Loucy (cell line): ENCODE measurements at regions not wholly inside any gene's neighbourhood (a gene's known extent, or its start where the extent isn't known, plus 50 kb on each side); places are given as distances from the start of the nearest gene placed in this dataset.

Experiments
- H2AFZ ChIP-seq: fragments of 200-600 bp; sonication (generic); 2 replicates; pipeline ENCODE4 v1.6.0; 2016; ENCODE audit warnings: antibody characterized with exemption, mild to moderate bottlenecking, low read length, moderate library complexity
- H3F3A ChIP-seq: fragments of 200-600 bp; 2 replicates; pipeline ENCODE4 v1.6.0; 2016; ENCODE audit warnings: antibody characterized with exemption, low read depth, mild to moderate bottlenecking
- H3K27me3 ChIP-seq: fragments of 200-600 bp; sonication (generic); 2 replicates; pipeline ENCODE4 v1.6.1; 2014; ENCODE audit warnings: low read length, mild to moderate bottlenecking; ENCODE audit not compliant: insufficient read depth, poor library complexity, severe bottlenecking
- H3K36me3 ChIP-seq: fragments of 200-600 bp; sonication (generic); 2 replicates; pipeline ENCODE4 v1.6.1; 2016; ENCODE audit warnings: low read length; ENCODE audit not compliant: insufficient read depth
- H3K4me1 ChIP-seq: fragments of 200-600 bp; sonication (generic); 2 replicates; pipeline ENCODE4 v1.5.1; 2014; ENCODE audit warnings: low read length, mild to moderate bottlenecking; ENCODE audit not compliant: insufficient read depth, poor library complexity, severe bottlenecking
- H3K4me2 ChIP-seq: fragments of 200-600 bp; sonication (generic); 2 replicates; pipeline ENCODE4 v1.6.0; 2014; ENCODE audit warnings: antibody characterized with exemption, low read length, low read depth, mild to moderate bottlenecking; ENCODE audit not compliant: poor library complexity, severe bottlenecking
- H3K4me3 ChIP-seq: fragments of 200-600 bp; sonication (generic); 2 replicates; pipeline ENCODE4 v1.5.1; 2014; ENCODE audit warnings: low read length, mild to moderate bottlenecking, mixed read lengths; ENCODE audit not compliant: poor library complexity, severe bottlenecking
- H3K79me2 ChIP-seq: fragments of 200-600 bp; sonication (generic); 2 replicates; pipeline ENCODE4 v1.6.1; 2014; ENCODE audit warnings: low read length; ENCODE audit not compliant: insufficient read depth
- H3K9ac ChIP-seq: fragments of 200-600 bp; sonication (generic); 2 replicates; pipeline ENCODE4 v1.6.0; 2014; ENCODE audit warnings: mild to moderate bottlenecking, low read depth, low read length, moderate library complexity; ENCODE audit not compliant: poor library complexity, severe bottlenecking
- H3K9me2 ChIP-seq: fragments of 200-600 bp; sonication (generic); replicated peaks from 2 replicates; pipeline ENCODE4 v1.6.1; 2016; ENCODE audit warnings: low read depth, low read length, mixed read lengths
- H3K9me3 ChIP-seq: fragments of 200-600 bp; sonication (generic); 2 replicates; pipeline ENCODE4 v1.6.1; 2014; ENCODE audit warnings: mild to moderate bottlenecking, antibody characterized with exemption, low read length, low read depth; ENCODE audit not compliant: insufficient read depth
- H4K20me1 ChIP-seq: fragments of 200-600 bp; sonication (generic); 2 replicates; pipeline ENCODE4 v1.6.0; 2014; ENCODE audit warnings: antibody characterized with exemption, low read length, mild to moderate bottlenecking; ENCODE audit not compliant: insufficient read depth, poor library complexity, severe bottlenecking
- EZH2phosphoT487 ChIP-seq: fragments of 200-600 bp; IDR thresholded peaks from 2 replicates; pipeline ENCODE4 v1.6.1; 2018; ENCODE audit warnings: antibody characterized with exemption, mild to moderate bottlenecking, moderate library complexity, borderline replicate concordance
- TF ChIP-seq, protein P1 (sequence below): fragments of 200-600 bp; sonication (generic); conservative IDR thresholded peaks from 2 replicates; pipeline ENCODE4 v1.5.1; 2014; ENCODE audit warnings: mild to moderate bottlenecking, antibody characterized with exemption, low read length

DNA sequence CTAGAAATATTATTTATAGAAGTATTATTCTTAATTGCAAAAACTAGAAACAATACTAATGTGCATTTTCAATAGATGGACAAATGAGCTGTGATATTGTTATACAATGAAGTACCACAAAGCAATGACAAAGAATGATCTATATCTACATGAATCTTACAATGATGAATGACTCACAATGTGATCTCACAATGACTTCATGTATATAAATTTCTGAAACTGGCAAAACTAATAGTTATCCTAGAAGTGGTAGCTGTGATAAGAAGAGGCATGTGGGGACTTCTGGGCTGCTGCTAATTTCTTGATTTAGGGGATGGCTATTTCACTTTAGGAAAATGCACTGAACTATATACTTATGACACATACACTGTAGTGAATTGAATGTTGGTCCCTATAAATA is 396.0 kb upstream of the ZNF608 start:
- TF ChIP-seq, protein P1, sequence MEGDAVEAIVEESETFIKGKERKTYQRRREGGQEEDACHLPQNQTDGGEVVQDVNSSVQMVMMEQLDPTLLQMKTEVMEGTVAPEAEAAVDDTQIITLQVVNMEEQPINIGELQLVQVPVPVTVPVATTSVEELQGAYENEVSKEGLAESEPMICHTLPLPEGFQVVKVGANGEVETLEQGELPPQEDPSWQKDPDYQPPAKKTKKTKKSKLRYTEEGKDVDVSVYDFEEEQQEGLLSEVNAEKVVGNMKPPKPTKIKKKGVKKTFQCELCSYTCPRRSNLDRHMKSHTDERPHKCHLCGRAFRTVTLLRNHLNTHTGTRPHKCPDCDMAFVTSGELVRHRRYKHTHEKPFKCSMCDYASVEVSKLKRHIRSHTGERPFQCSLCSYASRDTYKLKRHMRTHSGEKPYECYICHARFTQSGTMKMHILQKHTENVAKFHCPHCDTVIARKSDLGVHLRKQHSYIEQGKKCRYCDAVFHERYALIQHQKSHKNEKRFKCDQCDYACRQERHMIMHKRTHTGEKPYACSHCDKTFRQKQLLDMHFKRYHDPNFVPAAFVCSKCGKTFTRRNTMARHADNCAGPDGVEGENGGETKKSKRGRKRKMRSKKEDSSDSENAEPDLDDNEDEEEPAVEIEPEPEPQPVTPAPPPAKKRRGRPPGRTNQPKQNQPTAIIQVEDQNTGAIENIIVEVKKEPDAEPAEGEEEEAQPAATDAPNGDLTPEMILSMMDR: no peak
- no peak for TF ChIP-seq EZH2phosphoT487
- no peak overlapping the region for H2AFZ ChIP-seq
- no peaks in the 10 kb centered on the region for H3F3A ChIP-seq

DNA sequence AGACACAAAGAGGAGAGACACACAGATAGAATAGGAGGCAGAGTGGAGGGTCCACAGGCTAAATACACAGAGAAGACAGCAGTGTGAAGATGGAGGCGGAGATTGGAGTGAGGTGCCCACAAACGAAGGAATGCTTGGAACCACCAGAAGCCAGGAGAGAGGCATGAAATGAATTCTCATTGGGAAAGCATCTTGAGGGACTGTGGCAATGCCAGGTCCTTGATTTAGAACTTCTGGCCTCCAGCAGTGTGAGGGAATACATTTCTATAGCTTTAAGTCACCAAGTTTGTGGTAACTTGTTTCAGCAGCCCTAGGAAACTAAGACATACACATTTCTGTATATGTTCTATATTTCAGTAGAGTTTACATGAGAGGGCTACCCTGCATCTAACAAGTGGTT is 396.6 kb upstream of the ZNF608 start:
- H4K20me1 ChIP-seq: no peaks in the 10 kb centered on the region
- TF ChIP-seq, protein P1: no peak
- TF ChIP-seq EZH2phosphoT487: no peak
- no peaks in the 10 kb centered on the region for H3K9me3 ChIP-seq
- no peak overlapping the region for H2AFZ ChIP-seq
- no peaks in the 10 kb centered on the region for H3K36me3 ChIP-seq
- no peaks in the 10 kb centered on the region for H3K27me3 ChIP-seq
- H3K9ac ChIP-seq: no peak overlapping the region
- H3K79me2 ChIP-seq: no peaks in the 10 kb centered on the region
- no peak overlapping the region for H3K4me2 ChIP-seq
- H3K4me1 ChIP-seq: no peaks in the 10 kb centered on the region
- H3F3A ChIP-seq: no peaks in the 10 kb centered on the region
- H3K4me3 ChIP-seq: no peak overlapping the region
- H3K9me2 ChIP-seq: no peaks in the 10 kb centered on the region

More for the DNA sequence above, 396.0 kb upstream of the ZNF608 start:
- Histone ChIP-seq H3K36me3 (no peaks in the 10 kb centered on the region), H4K20me1 (no peaks in the 10 kb centered on the region), H3K4me1 (no peaks in the 10 kb centered on the region), H3K79me2 (no peaks in the 10 kb centered on the region), H3K27me3 (no peaks in the 10 kb centered on the region), H3K9ac (no peak overlapping the region), H3K4me3 (no peak overlapping the region), H3K9me2 (no peaks in the 10 kb centered on the region), H3K9me3 (no peaks in the 10 kb centered on the region), H3K4me2 (no peak overlapping the region)

DNA sequence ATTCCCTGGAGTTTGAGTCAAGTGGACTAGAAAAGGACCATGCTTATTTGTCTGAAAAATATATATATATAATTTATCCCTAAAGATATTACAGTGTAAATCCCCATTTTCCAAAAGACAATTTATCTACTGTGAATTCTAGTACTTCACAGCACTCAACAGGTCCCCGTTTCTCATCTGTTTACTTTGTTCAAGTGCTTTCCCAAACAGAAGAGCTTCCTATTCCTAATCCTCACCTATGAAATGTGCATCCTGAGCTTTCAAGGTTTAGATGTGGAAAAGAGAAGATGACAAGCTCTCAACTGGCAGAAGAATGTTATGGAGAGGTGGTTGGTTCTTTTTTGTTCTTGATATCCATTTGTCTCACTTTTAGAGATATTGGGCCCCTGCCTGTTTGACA is 401.6 kb upstream of the ZNF608 start:
- no peaks in the 10 kb centered on the region for H3F3A ChIP-seq
- no peaks in the 10 kb centered on the region for H4K20me1 ChIP-seq
- no peak overlapping the region for H3K4me3 ChIP-seq
- no peak overlapping the region for H3K4me2 ChIP-seq
- no peak for TF ChIP-seq EZH2phosphoT487
- TF ChIP-seq, protein P1: no peak
- H3K27me3 ChIP-seq: no peaks in the 10 kb centered on the region
- H3K9me2 ChIP-seq: no peaks in the 10 kb centered on the region
- no peaks in the 10 kb centered on the region for H3K79me2 ChIP-seq
- no peaks in the 10 kb centered on the region for H3K36me3 ChIP-seq
- H3K9ac ChIP-seq: no peak overlapping the region
- no peaks in the 10 kb centered on the region for H3K9me3 ChIP-seq
- no peak overlapping the region for H2AFZ ChIP-seq
- H3K4me1 ChIP-seq: no peaks in the 10 kb centered on the region
